ENCODE measurements at regions not wholly inside any gene's neighbourhood (a gene's known extent, or its start where the extent isn't known, plus 50 kb on each side); places are given as distances from the start of the nearest gene placed in this dataset.
"Not testable (repeated sequence)": the region's sequence is repeated elsewhere in the genome, so short reads cannot be mapped to it uniquely, and the experiment has no call there.

DNA sequence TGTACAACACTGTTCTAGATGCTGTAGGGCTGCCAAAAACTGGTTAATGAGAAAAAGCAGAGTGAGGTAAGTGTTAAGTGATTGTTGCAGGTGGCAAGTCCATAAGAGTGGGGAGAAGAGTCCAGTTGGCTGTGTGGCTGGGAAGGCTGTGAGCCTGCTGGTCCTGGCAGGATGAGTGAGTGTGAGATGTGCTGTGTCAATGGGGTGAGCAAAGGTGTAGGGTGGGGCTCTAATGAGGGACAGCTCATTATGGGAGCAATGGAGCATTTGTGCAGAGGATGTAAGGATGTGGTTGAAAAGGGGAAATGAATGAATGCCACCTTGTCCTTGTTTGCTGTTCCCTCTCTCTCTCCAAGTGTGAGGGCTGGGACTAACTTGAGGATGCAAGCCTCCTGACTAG, 145.3 kb upstream of the ROPN1 start:
- DNase-seq (ENCODE audit: low read depth in 2 of 2), result no peak

DNA sequence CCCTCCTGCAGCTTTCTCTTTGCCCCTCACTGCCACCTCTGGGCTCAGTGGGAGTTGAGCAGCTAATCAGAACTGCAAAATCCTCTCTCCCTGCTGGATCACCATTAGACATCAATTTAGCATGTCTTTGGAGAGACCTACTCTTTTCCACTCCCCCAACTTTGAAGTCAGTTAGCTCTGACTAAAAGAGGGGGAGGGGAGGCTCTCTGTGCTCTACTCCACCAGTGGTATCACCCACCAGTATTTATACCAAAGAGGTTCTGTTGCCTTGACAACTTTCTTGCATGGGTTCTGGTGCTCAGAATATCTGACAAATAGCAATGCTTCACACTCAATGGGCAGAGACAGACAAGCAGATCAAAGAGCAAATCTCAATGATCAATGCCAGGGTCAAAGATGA, 146.2 kb upstream of the ROPN1 start:
- no peak for DNase-seq (ENCODE audit: low read depth in 2 of 2)

DNA sequence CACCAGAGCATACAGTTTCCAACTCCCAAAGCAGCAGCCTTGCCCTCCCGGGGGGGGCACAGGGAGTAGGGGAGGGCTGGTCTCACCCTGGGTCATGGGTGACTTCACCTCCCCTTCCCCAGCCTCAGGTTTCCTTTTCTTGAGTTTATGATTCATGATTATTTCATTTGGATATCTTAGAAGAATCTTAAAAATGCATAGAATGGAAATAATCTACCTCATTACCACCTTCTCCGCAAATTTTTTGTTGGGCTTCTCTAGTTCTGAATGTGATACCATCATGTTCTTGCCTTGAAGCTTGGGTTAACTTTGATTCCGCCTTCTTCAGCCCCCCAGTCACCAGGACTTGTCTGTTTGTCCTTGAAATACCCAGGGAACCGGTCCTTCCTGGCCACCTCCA, 148.8 kb upstream of the ROPN1 start:
- DNase-seq (ENCODE audit: low read depth in 2 of 2), result no peak

DNA sequence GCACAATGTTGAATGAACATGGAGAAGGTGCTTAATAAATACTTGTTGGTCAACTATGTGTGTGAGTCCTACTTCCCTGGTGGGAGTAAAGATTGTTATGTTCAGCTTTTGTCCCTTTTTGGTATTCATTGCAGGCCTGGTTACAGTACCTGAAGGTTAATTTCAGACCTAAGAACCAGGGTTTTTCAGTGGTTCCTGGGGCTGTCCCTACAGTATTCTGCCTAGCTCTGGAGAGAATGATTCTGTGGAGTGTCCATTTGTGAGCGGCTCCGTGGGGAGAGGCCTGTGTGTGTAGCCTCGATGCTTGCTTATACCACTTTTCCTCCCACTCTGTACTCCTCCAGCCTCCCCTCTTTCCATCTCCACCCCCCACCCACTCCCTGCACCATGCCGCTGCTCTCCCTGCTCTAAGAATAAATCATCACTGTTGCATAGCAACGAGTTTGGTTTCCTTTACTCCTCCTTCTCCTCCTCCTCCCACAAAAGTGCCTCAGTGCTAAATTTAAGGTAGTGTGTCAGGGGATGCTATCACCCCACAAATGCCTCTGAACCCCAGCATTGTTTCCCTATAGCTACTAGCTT, 150.6 kb upstream of the ROPN1 start:
- no peak for DNase-seq (ENCODE audit: low read depth in 2 of 2)

DNA sequence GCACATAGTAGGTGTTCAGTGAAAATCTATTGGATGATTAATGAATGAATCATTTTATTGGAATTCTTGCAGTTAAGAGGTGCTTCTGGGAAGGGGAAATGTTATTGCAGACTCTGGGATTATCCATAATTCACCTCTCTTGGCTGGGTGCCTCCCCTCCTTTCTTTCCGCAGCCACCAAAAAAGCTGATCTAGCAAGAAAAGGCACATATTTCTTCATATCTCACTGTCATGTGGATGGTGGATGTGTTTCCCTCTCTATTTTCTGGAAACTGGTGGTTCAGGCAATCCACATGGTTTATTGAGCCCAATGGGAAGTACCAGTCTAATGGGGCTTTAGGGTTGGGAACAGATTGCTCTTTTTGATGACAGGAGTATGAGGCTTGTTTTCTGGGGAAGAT, 151.1 kb upstream of the ROPN1 start:
- no peak for DNase-seq (ENCODE audit: low read depth in 2 of 2)

DNA sequence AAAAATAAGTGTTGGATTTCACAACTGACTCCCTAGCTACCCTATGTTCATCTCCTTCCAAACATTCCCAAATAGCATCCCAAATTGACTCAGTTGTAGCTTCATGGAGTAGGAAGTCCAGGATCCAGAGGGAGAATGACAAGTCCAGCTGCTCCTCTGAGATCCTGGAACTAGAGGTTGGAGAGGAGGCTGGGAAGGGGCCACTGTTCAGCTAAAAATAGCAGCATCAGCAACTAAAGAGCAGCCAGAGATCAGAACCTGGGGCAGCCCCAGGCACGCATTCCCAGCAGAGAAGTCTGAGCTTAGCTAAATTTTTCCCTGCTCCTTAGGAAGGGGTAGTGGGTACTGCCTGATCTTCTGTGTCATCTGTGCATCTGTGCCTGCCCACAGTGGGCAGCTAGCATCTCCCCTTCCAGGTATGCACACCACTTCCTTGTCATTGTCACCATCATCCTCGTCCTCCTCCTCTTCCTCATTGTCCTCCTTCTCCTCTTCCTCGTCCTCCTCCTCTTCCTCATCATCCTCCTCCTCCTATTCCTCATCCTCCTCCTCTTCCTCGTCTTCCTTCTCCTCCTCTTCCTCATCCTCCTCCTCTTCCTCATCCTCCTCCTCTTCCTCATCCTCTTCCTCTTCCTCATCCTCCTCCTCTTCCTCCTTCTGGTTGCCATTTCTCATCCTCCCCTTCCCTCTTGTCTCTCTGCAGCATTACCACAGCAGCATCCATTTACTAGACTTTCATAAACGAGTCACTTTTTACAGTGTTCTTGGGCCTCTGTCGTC, 152.3 kb upstream of the ROPN1 start:
- no peak for DNase-seq (ENCODE audit: low read depth in 2 of 2)

DNA sequence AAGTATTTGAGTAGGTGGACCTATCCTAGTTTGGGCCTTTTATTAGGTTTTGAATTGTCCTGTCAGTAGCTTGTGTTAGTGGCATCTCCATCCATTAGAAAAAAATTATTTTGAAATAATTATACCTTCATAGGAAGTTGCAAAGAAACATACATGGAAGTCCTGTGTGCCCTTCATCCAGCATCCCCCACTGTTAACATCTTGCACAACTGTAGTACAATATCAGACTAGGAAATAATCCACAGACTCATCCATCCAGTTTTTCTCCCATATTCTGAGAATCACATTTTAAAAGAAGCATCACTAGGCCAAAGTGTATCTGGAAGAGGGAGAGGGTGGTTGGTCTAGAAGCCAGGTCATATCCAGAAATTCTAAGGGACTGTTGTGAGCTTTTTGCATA, 155.5 kb upstream of the ROPN1 start:
- no peak for DNase-seq (ENCODE audit: low read depth in 2 of 2)

DNA sequence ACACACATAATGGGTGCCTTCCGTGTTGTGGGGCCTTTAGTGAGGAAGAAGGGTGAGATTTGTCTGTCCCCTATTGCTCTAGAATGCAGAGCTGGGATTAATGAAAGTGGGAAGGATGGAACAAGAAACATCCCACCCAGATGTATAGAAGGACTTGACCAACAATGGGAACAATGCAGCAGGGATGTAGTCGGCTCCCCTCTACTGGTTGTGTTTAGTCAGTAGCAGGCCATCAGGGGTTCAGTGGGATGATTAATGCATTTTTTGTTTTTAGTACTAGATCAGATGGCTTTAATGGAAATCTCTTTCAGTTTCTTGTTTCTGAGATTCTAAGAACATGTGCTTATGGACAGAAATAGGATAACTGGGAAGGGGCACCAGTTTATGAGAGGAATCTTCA, 156.0 kb upstream of the ROPN1 start:
- DNase-seq (ENCODE audit: low read depth in 2 of 2), result no peak

DNA sequence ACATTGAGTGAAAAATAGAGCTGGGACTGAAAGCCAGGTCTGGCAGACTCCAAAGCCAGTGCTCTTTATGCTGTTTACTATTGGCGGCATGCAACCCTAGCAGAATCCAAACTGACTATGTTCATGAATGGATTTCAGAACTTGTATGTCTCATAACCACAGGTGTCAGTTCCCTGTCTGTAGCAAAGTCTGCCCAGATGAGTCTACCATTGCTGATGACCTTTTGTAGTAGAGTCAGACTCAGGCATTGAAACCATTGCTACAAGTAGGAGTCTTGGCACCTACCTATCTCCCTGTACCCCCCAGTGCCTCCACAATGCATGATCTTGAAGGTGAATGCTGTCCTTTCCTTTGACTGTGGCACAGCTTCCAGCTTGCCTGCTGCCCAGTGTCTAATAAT, 157.2 kb upstream of the ROPN1 start:
- DNase-seq (ENCODE audit: low read depth in 2 of 2), result no peak

DNA sequence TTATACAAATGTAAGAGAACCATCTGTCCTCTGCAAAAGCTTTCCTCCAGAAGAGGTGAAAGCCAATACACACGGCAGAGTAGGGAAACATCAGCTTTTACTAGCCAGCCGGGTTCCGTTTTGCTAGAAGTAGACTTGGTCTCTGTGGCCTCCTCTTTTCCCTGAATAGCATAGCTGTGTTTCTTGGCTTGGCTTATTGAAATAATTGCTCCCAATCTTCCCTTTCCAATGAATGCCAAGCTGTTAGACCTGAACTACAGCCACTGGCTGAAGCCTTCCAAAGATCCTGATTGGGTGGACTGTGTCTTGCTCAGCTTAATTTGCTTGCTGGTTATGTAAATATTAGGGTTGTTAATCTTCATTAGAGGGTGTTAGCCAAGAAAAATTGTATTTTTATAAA, 157.8 kb upstream of the ROPN1 start:
- no peak for DNase-seq (ENCODE audit: low read depth in 2 of 2)

DNA sequence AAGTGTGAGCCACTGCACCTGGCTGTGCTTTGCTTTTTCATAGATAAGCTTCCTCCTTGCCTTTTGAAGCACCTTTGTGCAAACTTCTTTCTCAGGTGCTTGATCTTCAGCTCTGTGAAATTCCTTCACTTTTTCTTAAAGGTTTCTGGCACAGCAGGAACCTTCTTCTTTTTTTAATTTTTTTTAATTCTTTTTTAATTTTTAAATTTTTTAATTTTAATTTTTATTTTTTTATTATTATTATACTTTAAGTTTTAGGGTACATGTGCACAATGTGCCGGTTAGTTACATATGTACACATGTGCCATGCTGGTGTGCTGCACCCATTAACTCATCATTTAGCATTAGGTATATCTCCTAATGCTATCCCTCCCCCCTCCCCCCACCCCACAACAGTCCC, 161.0 kb upstream of the ROPN1 start:
- DNase-seq (ENCODE audit: low read depth in 2 of 2), result not testable (repeated sequence)

DNA sequence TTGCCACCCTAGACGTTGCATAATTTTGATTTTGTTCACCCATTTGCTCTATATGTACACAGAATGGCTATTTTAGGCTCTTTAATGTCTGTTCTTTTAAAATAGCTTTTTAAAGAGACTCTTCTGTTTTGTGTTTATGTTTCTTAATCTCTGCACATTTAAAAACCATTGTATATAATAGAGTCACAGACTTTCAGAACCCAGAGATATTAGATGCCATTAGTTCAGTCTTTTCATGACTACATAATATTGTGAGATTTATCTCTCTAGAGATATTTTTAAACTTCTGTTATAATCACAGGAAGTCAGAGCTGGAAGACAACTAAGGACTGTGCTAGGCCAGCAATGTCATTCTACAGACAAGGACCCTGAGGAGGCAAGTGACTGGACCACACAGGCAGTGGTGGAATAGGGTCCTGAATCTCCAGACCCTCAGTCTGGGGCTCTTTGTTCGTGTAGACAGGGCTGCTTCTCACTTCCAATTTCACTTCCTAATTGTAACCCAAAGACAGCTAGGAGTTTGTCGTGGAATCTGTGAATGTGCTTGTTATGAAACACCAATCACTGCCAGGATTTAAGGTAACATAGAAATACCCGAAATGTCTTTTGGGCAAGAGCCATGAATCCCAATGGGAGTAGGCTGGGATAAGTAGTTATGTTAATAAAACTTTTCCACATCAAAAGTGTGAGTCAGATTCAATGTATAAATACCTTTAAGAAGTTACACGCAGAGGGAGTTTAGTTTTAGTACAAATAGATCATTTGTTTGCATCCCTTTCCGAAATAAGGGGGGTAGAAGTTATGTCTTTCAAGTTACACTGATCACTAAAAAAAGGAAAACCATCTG, 165.2 kb upstream of the ROPN1 start:
- no peak for DNase-seq (ENCODE audit: low read depth in 2 of 2)

DNA sequence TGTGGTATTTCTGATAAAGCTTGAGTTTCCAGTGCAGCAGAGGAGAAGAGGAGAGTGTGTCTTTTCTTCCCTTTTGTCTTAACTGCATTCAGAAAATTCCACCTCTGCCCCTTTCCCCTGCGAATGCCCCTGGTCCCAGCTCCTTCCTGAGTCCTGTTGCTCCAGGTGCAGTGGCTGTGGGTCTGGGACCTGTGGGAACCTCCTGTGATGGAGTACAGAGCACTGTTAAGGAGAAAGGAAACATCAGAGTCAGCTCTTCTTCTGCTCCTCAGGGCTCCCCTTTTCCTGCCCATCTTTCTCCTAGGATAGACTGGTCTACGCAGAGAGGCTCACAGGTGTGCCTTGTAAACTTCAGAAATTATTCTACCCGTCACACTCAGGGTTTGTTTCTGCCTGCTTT, 165.8 kb upstream of the ROPN1 start:
- DNase-seq (ENCODE audit: low read depth in 2 of 2), result no peak

DNA sequence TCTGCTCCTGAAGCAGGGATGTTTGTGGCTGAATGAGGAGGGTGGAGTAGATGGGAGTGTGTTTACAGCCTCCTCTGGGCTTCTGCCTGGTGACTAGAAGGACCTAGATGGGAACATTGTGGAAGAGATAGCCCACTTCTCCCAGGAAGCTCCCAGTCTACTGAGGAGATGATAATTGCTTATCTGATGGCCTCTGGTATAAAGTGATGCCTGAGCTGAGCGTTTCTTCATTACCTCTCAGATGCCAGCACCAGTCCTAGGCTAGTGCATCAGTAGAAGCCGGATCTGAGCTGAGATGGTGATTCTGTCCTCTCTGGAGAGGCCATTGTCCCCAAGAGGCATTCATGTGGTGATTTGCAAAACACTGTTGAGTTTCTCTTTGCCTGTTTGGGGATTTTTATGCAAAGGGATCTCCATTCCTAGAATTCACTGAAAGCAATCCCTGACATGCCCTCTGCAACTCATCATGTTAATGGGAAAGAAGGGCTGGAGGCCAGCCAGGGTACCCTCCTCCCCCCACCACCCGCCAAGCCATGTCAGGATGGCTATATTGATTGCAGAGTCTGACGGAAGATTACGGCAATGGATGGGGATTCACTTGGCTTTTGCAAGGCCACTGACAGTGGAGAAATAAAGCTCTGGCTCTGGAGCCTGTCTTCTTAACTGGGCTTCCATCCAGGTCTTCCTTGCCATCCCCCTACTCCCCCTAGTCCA, 166.4 kb upstream of the ROPN1 start:
- DNase-seq (ENCODE audit: low read depth in 2 of 2), result no peak

DNA sequence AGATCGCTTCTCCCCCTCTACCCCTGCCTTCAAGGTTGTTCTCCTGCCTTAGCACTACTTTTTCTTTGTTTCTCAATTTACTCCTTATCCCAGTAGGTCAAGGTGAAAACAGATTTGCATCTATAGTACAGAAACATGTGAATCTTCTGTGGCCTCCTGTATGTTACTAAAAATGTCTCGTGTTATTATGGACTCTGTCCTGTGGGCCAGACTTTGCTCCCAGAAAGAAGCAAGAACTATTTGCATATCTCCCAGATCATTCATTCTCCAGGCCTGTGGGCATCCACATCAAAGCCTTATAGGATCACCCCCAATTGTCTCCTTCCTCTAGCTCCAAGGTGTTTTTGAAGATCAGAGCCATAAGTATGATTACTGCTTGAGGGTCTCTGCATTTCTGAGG, 169.5 kb upstream of the ROPN1 start:
- DNase-seq (ENCODE audit: low read depth in 2 of 2), result no peak

DNA sequence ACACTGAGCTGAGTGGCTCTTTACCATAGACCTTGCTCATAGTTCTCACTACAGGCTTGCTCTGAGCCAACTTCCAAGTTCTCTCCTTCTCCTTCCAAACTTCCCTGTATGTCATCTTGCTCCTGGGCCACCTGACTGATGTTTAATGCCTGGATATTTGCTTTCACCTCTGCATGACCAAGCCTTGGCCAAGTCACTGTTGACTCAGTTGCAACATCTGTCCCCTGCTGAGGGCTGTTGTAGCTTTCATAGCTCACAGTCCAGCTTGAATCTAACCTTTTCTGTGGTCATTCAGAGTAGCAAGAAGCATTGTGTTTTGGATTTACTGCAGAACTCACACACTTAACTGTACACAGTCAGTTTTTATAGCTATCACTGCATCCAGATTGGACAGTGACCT, 171.8 kb upstream of the ROPN1 start:
- no peak for DNase-seq (ENCODE audit: low read depth in 2 of 2)

DNA sequence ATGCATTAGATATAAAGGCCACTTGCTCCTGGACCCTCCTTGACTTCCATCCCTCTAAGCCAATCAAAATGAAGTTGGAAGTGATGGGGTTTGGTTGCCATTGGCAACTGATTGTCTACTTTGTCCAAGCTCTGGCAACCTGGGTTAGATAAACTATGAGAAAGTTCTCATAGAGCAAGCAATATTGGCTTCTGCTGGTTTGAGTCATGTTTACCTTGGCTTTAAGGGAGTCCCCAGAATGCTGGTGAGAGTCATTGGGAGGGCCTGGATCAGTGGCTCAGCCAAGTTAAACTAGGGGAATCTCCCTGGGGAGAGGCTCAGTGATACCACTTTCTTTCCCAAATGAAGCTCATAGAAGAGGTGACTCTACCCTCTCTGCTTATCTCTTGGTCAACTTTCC, 176.3 kb upstream of the ROPN1 start:
- DNase-seq (ENCODE audit: low read depth in 2 of 2), result no peak

DNA sequence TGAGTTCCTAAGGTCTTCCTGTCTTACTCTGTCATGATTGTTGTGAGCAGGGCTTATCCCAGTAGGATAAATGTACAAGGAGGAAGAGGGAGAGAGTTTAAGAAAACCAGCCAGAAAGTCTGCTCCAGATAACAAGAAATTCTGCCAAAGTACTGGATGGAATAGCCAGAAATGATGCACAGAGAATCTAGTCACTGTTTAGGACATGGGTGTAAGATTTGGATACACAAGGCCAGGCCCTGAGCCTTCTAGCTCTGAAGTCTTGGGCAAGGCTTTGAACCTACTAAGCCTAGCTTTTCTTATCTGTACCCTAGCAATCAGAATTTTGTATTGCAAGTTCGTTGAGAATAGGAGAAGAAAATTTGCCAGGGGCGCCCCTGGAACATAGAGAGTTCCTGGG, 180.4 kb upstream of the ROPN1 start:
- DNase-seq (ENCODE audit: low read depth in 2 of 2), result no peak

DNA sequence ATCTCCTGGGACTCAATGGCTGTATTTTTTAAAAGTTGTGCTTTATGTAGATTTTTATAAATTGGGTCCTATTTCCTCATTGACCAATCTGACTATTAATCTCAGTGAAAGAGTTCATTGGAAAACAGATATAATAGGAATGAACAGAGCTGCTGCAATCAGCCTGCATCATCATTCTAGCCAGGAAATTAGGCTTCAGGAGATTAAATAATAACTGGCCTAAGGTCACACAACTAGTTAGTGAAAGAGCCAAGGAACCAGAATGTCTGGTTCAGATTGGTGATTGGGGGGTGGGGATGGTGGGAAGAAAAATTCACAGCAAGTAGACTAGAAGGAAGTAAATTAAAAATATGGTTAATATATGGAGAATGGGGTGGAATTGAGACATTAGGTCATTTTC, 180.9 kb upstream of the ROPN1 start:
- DNase-seq (ENCODE audit: low read depth in 2 of 2), result no peak

DNA sequence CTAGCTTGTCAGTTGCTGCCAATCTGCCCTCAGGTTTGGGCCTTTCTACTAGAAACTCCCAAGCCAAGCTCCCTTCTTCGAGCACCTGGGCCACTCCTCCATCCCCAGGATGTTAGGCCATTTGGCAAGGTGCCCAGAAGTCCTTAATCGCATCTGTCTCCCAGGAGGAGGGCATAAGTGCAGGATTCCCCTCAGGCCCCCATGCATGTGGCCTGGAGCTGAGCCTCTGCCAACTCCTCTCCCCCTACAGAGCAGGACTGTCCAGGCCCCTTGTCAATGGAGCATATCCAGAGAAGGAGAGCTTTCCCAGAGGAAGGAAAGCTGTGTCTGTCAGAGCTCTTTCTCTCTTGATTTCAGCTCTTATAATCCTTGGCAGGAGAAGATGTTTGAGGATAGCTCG, 182.6 kb upstream of the ROPN1 start:
- no peak for DNase-seq (ENCODE audit: low read depth in 2 of 2)

DNA sequence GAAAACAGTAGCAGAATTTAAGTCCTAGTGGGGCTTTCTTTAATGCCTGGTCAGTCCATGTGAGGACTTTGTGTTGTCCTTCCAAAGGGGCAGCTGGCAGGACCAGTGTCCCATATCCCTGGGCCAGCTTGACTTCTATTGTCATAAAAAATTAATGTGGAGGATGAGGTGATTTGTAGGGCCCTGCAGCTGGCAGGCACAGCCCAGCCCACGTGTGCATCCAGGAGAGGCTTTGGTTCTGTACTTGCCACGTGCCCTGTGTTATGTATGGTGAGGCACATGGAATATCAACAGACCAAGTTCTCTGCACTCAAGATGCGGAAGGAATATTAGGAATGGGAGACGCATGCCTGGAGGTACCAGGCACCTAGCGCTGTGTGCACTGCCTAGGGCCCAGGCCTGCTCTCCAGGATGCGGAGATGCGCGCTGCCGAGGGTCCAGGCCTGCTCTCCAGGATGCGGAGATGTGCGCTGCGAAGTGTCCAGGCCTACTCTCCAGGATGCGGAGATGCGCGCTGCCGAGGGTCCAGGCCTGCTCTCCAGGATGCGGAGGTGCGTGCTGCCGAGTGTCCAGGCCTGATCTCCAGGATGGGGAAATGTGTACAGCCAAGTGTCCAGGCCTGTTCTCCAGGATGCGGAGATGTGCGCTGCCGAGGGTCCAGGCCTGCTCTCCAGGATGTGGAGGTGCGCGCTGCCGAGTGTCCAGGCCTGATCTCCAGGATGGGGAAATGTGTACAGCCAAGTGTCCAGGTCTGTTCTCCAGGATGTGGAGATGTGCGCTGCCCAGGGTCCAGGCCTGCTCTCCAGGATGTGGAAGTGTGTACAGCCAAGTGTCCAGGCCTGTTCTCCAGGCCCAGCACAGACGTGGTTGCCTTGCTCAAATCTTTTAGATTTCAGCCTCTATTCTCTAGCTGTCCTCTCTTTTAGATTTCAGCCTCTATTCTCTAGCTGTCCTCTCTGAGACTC, 183.3 kb upstream of the ROPN1 start:
- DNase-seq (ENCODE audit: low read depth in 2 of 2), result no peak

Measured in stimulated activated CD8-positive, alpha-beta memory T cell treated with anti-CD3 and anti-CD28 coated beads, Interleukin-2, amount 100 ng/mL, for 48 hours (primary cell).